ENCODE measurements at regions not wholly inside any gene's neighbourhood (a gene's known extent, or its start where the extent isn't known, plus 50 kb on each side); places are given as distances from the start of the nearest gene placed in this dataset.

DNA sequence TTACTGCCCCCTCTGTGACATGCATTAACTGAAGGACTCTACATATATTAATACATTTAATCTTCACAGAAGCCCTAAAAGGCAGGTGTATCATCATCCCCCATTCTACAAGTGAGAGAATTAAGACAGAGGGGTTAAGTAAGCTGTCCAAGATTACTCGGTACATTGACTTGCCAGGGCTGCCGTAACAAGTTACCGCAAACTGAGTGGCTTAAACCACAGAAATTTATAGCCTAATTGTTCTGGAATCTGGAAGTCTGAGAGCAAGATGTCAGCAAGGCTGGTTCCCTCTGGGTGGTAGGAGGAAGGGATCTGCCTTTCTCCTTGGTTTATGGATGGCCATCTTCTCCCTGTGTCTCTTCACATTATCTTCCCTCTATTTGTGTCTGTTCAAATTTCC lies 605.5 kb downstream of the EPHA4 start:
- DNase-seq (ENCODE audit: low spot score), result no peak
- ATAC-seq (ENCODE audit: low FRiP score), result no peak

DNA sequence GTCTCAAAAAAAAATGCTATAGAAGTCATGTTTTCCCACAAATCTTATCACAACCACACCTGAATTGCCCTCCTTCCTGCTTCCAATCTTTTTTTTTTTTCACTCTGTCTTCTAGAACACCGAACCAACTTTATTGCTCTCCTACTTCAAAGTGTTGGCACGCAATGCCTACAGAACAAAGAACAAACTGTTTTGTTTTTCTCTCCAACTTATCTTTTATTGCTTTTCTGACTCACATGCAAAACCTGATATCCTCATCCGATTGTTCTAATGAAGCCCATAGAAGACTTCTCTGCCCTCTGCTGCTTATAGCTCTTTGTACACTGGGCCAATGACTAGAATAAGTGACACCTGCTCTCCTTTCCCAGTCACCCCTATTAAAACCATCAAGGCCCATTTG lies 602.8 kb downstream of the EPHA4 start:
- ATAC-seq (ENCODE audit: low FRiP score), result no peak
- TF ChIP-seq, protein P1, sequence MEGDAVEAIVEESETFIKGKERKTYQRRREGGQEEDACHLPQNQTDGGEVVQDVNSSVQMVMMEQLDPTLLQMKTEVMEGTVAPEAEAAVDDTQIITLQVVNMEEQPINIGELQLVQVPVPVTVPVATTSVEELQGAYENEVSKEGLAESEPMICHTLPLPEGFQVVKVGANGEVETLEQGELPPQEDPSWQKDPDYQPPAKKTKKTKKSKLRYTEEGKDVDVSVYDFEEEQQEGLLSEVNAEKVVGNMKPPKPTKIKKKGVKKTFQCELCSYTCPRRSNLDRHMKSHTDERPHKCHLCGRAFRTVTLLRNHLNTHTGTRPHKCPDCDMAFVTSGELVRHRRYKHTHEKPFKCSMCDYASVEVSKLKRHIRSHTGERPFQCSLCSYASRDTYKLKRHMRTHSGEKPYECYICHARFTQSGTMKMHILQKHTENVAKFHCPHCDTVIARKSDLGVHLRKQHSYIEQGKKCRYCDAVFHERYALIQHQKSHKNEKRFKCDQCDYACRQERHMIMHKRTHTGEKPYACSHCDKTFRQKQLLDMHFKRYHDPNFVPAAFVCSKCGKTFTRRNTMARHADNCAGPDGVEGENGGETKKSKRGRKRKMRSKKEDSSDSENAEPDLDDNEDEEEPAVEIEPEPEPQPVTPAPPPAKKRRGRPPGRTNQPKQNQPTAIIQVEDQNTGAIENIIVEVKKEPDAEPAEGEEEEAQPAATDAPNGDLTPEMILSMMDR (IDR thresholded peaks at IDR 0.05), result no peak
- no peak for DNase-seq (ENCODE audit: low spot score)

More for the DNA sequence above, 605.5 kb downstream of the EPHA4 start:
- TF ChIP-seq, protein P1 (IDR thresholded peaks at IDR 0.05), result no peak

DNA sequence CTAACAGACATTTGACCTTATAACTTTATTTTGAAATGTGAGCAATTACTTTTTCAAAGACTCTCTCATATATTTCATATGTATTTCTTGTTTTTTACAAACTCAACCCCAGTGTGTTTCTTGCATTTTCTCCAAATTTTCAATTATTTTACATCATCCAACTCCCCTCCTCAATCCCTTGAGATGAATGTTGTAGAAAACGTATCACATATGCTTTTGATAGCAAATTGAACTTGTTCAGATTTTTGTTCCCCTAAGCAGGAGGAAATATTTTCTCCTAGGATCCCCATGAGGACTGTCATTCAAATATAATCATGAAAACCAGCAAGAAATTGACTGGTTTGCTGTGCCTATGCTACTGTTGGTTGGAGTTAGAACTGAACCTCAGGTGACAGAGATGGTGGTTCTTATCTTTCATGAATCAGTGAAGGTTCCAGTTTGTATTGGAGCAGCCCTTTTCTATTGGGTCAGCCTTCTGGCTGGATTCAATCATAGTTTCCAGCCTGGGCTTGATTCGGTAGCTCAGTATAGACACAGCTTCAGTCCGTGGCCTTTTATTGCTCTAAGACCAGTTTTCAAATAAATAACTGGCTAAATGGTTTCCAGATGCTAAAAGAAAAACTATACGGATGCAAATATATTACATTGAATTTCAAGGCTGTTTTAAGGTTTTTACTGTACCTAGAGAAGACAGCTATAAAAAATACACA lies 591.0 kb downstream of the EPHA4 start:
- TF ChIP-seq, protein P1 (IDR thresholded peaks at IDR 0.05), result no peak
- DNase-seq (ENCODE audit: low spot score), result no peak
- ATAC-seq (ENCODE audit: low FRiP score), result no peak

DNA sequence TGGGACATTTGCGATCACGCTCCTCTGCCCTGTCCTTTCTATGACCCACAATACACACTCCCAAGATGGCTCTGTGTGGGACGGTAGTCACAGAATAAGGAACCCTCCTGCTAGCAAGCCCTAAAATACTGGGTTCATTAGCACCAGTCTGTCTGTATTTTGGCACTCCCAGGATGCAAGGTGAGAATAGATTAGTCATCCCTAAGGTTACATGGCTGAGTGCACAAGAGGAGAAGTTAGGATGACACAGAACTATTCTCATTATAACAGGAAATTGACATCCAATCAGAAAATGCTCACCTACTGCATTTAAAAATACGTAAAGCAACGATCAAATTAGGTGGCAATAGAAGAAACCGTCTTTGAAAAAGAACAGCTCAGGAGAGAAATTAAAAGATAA lies 590.2 kb downstream of the EPHA4 start:
- ATAC-seq (ENCODE audit: low FRiP score) (no peak), DNase-seq (ENCODE audit: low spot score) (no peak)
- TF ChIP-seq, protein P1 (IDR thresholded peaks at IDR 0.05), result no peak

DNA sequence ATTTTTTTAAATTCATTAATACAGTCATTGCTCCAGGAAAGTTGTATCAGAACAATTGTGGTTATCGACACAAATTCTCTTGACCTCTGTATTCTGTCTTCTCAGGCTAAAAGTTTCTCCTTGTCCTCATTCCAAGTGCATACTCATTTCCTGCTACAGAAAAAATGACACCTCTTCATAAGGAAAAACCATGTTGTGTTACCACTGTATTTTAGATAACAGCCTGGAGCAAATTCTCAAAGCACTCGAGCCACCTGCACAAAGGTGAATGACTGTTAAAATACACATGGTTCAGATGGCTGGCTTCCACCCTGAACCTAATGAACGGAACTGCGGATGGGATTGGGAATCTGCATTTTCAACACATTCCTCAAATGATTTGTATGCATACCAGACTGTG lies 586.5 kb downstream of the EPHA4 start:
- DNase-seq (ENCODE audit: low spot score) (no peak), ATAC-seq (ENCODE audit: low FRiP score) (no peak)
- TF ChIP-seq, protein P1 (IDR thresholded peaks at IDR 0.05), result no peak

DNA sequence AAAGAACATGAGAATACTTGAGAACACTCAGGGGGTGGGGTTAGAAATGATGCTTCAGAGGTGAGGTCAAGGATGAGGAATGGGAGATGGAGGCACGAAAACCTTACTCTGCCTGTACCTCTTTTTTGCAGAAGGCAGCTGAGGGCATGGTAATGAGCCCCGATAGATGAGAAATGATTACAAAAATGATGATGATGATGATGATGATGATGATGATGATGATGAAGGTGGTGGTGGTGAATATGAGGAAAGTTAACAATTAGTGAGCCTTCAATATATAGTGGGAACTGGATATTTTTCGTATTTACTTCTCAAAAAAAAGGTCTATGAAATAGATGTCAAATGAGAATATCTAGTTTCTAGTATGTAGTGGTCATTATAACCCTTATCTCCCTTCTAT lies 584.3 kb downstream of the EPHA4 start:
- no peak for ATAC-seq (ENCODE audit: low FRiP score)
- TF ChIP-seq, protein P1 (IDR thresholded peaks at IDR 0.05), result no peak
- DNase-seq (ENCODE audit: low spot score), result no peak

DNA sequence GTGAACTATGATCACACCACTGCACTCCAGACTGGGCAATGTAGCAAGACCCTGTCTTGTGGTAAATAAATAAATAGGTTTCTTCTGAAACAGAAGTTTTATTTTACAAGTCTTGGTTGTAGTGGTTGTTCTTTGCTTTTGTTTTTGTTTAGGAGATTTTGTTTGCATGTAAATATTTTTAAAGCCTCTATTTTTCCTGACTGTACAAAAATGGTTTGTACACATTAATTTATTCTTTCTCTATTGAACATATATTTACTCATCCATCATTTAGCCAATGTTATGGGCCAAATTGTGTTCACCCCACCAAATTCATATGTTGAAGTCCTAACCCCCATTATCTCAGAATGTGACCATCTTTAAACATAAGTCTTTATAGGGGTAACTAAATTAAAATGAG lies 580.1 kb downstream of the EPHA4 start:
- ATAC-seq (ENCODE audit: low FRiP score) (no peak), DNase-seq (ENCODE audit: low spot score) (no peak)
- TF ChIP-seq, protein P1 (IDR thresholded peaks at IDR 0.05), result no peak

All from omental fat pad (tissue), 3 donors.